Epithelial cell of proximal tubule (primary cell): ENCODE measurements at regions not wholly inside any gene's neighbourhood (a gene's known extent, or its start where the extent isn't known, plus 50 kb on each side); places are given as distances from the start of the nearest gene placed in this dataset.

Source experiments
- DNase-seq: peaks from one replicate; pipeline ENCODE4 v3.0.0-alpha.2; 2011; ENCODE audit warnings: low read depth
- H3K4me3 ChIP-seq: 2 replicates; pipeline ENCODE4 v1.5.1; 2011; ENCODE audit warnings: low read depth, mild to moderate bottlenecking, low read length
- TF ChIP-seq, protein P1 (sequence below): conservative IDR thresholded peaks from 2 replicates; pipeline ENCODE4 v1.5.1; 2012; ENCODE audit warnings: low read depth, mild to moderate bottlenecking, low read length

DNA sequence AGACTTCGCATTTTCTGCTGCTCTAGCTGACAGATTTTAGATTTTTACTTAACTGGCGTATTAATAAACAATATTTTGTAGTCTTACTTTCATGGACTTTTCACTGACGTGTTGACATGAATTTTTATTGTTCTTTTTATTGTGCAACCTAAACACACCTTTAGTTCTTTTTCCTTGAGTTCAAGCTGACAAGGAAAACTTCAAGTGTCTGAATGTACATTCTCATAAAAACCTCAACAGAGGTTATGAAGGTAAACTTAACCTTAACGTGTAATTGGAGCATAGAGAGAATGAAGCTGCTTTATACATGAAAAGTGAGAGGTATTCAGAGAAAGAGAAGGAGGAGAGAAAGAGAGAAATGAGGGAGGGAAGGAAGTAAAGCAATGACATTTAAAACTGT lies 364.3 kb upstream of the CT83 start:
- DNase-seq: no peak
- no peak overlapping the region for H3K4me3 ChIP-seq
- TF ChIP-seq, protein P1, sequence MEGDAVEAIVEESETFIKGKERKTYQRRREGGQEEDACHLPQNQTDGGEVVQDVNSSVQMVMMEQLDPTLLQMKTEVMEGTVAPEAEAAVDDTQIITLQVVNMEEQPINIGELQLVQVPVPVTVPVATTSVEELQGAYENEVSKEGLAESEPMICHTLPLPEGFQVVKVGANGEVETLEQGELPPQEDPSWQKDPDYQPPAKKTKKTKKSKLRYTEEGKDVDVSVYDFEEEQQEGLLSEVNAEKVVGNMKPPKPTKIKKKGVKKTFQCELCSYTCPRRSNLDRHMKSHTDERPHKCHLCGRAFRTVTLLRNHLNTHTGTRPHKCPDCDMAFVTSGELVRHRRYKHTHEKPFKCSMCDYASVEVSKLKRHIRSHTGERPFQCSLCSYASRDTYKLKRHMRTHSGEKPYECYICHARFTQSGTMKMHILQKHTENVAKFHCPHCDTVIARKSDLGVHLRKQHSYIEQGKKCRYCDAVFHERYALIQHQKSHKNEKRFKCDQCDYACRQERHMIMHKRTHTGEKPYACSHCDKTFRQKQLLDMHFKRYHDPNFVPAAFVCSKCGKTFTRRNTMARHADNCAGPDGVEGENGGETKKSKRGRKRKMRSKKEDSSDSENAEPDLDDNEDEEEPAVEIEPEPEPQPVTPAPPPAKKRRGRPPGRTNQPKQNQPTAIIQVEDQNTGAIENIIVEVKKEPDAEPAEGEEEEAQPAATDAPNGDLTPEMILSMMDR: no peak

- TF ChIP-seq, protein P1: no peak
- no peak for DNase-seq
Measured at GRCh38 chrX:116824785-116825184, 362.0 kb upstream of the CT83 start.

DNA sequence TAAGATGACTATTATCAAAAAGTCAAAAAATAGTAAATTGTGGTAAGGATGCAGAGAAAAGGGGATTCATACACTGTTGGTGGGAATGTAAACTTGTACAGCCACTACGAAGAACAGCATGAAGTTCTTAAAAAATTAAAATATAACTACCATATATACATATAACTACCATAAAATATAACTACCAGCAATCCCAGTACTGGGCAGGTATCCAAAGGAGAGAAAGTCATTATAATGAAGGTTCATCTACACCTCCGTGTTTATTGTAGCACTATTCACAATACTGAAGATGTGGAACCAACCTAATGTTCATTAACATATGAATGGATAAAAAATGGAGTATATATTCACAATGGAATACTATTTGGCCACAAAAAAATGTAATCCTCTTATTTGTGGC lies 360.9 kb upstream of the CT83 start:
- H3K4me3 ChIP-seq: no peak overlapping the region
- TF ChIP-seq, protein P1: no peak
- no peak for DNase-seq

More at GRCh38 chrX:116824785-116825184, 362.0 kb upstream of the CT83 start:
- H3K4me3 ChIP-seq: no peak overlapping the region

GRCh38 chrX:116806288-116806802 lies 343.6 kb upstream of the CT83 start:
- DNase-seq: no peak
- H3K4me3 ChIP-seq: no peak overlapping the region
- TF ChIP-seq, protein P1: no peak

DNA sequence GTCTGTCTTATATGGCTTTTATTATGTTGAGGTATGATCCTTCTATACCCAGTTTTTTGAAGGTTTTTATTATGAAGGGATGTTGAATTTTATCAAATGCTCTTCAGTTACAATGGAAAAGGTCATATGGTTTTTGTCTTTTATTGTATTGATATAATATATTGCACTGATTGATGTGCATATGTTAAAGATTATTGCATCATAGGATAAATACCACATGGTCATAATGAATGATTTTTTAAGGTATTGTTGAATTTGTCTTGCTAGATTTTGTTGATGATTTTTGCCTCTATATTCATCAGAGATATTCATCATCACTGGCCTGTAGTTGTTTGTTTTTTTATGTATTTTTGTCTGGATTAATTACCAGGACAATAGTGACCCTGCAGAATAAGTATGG lies 339.2 kb upstream of the CT83 start:
- H3K4me3 ChIP-seq: no peak overlapping the region
- TF ChIP-seq, protein P1: no peak
- DNase-seq: no peak

GRCh38 chrX:116781926-116782325 lies 319.1 kb upstream of the CT83 start:
- TF ChIP-seq, protein P1: no peak
- H3K4me3 ChIP-seq: no peak overlapping the region

DNA sequence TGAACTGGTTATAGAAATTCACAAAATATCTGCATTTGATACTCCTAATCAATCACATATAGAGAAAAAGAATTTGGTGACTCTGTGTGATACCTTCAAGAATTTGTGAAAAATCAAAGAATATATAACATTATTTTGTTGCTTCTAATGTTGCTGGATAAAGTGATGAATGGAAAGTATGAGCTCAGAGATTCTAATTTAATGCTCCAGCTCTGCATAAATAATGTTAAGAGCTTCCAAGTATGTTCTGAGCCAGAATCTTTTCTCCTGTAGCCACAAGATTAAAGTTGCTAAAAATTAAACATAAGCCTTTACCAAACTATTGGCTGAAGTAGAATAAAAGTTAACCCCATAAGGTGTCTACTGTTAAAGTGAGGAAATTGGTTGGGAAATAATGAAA lies 294.7 kb upstream of the CT83 start:
- TF ChIP-seq, protein P1: no peak
- DNase-seq: no peak
- no peak overlapping the region for H3K4me3 ChIP-seq

More at GRCh38 chrX:116781926-116782325, 319.1 kb upstream of the CT83 start:
- no peak for DNase-seq
